Calu3 (cell line): ENCODE measurements at regions not wholly inside any gene's neighbourhood (a gene's known extent, or its start where the extent isn't known, plus 50 kb on each side); places are given as distances from the start of the nearest gene placed in this dataset.

Source experiments
- BruUV-seq: library from RNA; stranded (reverse); fragments of 400-500 nt; replicated peaks from 2 replicates; lab custom pipeline; 2021; lab: Mats Ljungman, UMichigan
- CTCF ChIA-PET: fragments of 300-600 bp; sonication (Branson Sonifier 250); formaldehyde crosslinking; loops from one replicate; lab custom pipeline; 2022; ENCODE audit warnings: antibody characterized with exemption; lab: Charles Lee
- DNase-seq: peaks from one replicate; pipeline ENCODE4 v3.0.0; 2022
- H3K27ac Mint-ChIP-seq: one replicate; pipeline ENCODE4 v1.8.0; 2022; ENCODE audit warnings: mixed read lengths; ENCODE audit not compliant: unreplicated experiment
- H3K27me3 Mint-ChIP-seq: one replicate; pipeline ENCODE4 v1.8.0; 2022; ENCODE audit warnings: mixed read lengths; ENCODE audit not compliant: unreplicated experiment
- H3K36me3 Mint-ChIP-seq: one replicate; pipeline ENCODE4 v1.8.0; 2022; ENCODE audit warnings: mild to moderate bottlenecking, moderate library complexity, mixed read lengths; ENCODE audit not compliant: insufficient read depth, unreplicated experiment
- H3K4me1 Mint-ChIP-seq: one replicate; pipeline ENCODE4 v1.8.0; 2022; ENCODE audit warnings: mild to moderate bottlenecking, low read depth, mixed read lengths; ENCODE audit not compliant: unreplicated experiment
- H3K4me3 Mint-ChIP-seq: one replicate; pipeline ENCODE4 v1.8.0; 2022; ENCODE audit warnings: mild to moderate bottlenecking, low read depth, moderate library complexity, mixed read lengths; ENCODE audit not compliant: unreplicated experiment
- H3K9me3 Mint-ChIP-seq: one replicate; pipeline ENCODE4 v1.8.0; 2022; ENCODE audit warnings: low read depth, mixed read lengths; ENCODE audit not compliant: unreplicated experiment
- CTCF ChIP-seq: fragments of 200-600 bp; IDR thresholded peaks from one replicate; pipeline ENCODE4 v1.8.0; 2022; ENCODE audit warnings: antibody characterized with exemption; ENCODE audit not compliant: unreplicated experiment
- intact Hi-C: fragments of 100-400 bp; cut with micrococcal nuclease; formaldehyde crosslinking; loops from one replicate; pipeline ENCODE4 v1.10.0; 2022; ENCODE audit not compliant: unreplicated experiment

- Mint-ChIP-seq H3K9me3 (no peaks in the 10 kb centered on the region), H3K27me3 (no peaks in the 10 kb centered on the region), H3K4me3 (no peak overlapping the region), H3K4me1 (no peaks in the 10 kb centered on the region), H3K27ac (no peak overlapping the region), H3K36me3 (no peaks in the 10 kb centered on the region)
- intact Hi-C loops: no loop called here
- BruUV-seq: no TSS peak
- DNase-seq: no peak
- TF ChIP-seq CTCF: no peak
- CTCF ChIA-PET: no interaction called here
Measured at GRCh38 chr13:81446441-81446840, 1105.5 kb upstream of the SPRY2 start.

GRCh38 chr13:81442904-81443303 lies 1102.0 kb upstream of the SPRY2 start:
- intact Hi-C loops: no loop called here
- H3K27ac Mint-ChIP-seq: no peak overlapping the region
- H3K27me3 Mint-ChIP-seq: no peaks in the 10 kb centered on the region
- DNase-seq: no peak
- H3K4me1 Mint-ChIP-seq: no peaks in the 10 kb centered on the region
- H3K4me3 Mint-ChIP-seq: no peak overlapping the region
- H3K36me3 Mint-ChIP-seq: no peaks in the 10 kb centered on the region
- H3K9me3 Mint-ChIP-seq: no peaks in the 10 kb centered on the region
- CTCF ChIA-PET: no interaction called here
- TF ChIP-seq CTCF: no peak
- BruUV-seq: no TSS peak

- TF ChIP-seq CTCF: no peak
- no TSS peak for BruUV-seq
- no peak overlapping the region for H3K4me3 Mint-ChIP-seq
- no peaks in the 10 kb centered on the region for H3K36me3 Mint-ChIP-seq
- DNase-seq: no peak
- H3K4me1 Mint-ChIP-seq: no peaks in the 10 kb centered on the region
- H3K27ac Mint-ChIP-seq: no peak overlapping the region
- CTCF ChIA-PET: no interaction called here
- no peaks in the 10 kb centered on the region for H3K27me3 Mint-ChIP-seq
- intact Hi-C loops: no loop called here
- no peaks in the 10 kb centered on the region for H3K9me3 Mint-ChIP-seq
Measured at GRCh38 chr13:81425286-81425685, 1084.4 kb upstream of the SPRY2 start.

GRCh38 chr13:81409284-81409683 lies 1068.4 kb upstream of the SPRY2 start:
- intact Hi-C loops: no loop called here
- peaks cover 8% of the 10 kb centered on the region for H3K4me1 Mint-ChIP-seq
- no TSS peak for BruUV-seq
- no peak overlapping the region for H3K4me3 Mint-ChIP-seq
- H3K9me3 Mint-ChIP-seq: no peaks in the 10 kb centered on the region
- TF ChIP-seq CTCF: no peak
- H3K27me3 Mint-ChIP-seq: no peaks in the 10 kb centered on the region
- H3K27ac Mint-ChIP-seq: no peak overlapping the region
- no peak for DNase-seq
- CTCF ChIA-PET: no interaction called here
- H3K36me3 Mint-ChIP-seq: no peaks in the 10 kb centered on the region
